GM12878 (cell line): ENCODE measurements at regions not wholly inside any gene's neighbourhood (a gene's known extent, or its start where the extent isn't known, plus 50 kb on each side); places are given as distances from the start of the nearest gene placed in this dataset.

ENCODE experiments used
- ATAC-seq: fragments of 200-7000 bp; cut with Tn5 transposase; 3 replicates; pipeline ENCODE4 v1.9.1; 2020; ENCODE audit warnings: mild to moderate bottlenecking, moderate library complexity
- BruUV-seq: library from RNA; stranded (reverse); fragments of 400-500 nt; replicated peaks from 2 replicates; lab custom pipeline; 2021; lab: Mats Ljungman, UMichigan
- CTCF ChIA-PET: fragments of 300-600 bp; sonication (Branson Sonifier 250); formaldehyde crosslinking; extraction: SDS; loops from one replicate; lab custom pipeline; 2021; ENCODE audit warnings: inconsistent platforms; lab: Yijun Ruan, JAX
- POLR2A ChIA-PET: fragments of 350-600 bp; formaldehyde crosslinking; extraction: SDS; loops from one replicate; lab custom pipeline; 2021; ENCODE audit warnings: inconsistent platforms; lab: Charles Lee
- RAD21 ChIA-PET: fragments of 300-600 bp; sonication (Branson Sonifier 250); formaldehyde crosslinking; loops from one replicate; lab custom pipeline; 2023; ENCODE audit warnings: antibody characterized with exemption; ENCODE audit not compliant: unreplicated experiment; lab: Charles Lee
- SMC1A ChIA-PET: fragments of 300-600 bp; sonication (Branson Sonifier 250); formaldehyde crosslinking; loops from one replicate; lab custom pipeline; 2023; ENCODE audit not compliant: unreplicated experiment, uncharacterized antibody; lab: Charles Lee
- DNase-seq: peaks from one replicate; pipeline ENCODE4 v3.0.0-alpha.2; 2011; ENCODE audit warnings: low read depth, low spot score
- FAIRE-seq: peaks from 3 replicates; lab custom pipeline; 2011; peaks lifted over from hg19 to GRCh38; lab: Jason Lieb, UNC
- H2AFZ ChIP-seq: 2 replicates; pipeline ENCODE4 v1.6.0; 2011; ENCODE audit warnings: low read depth, low read length, control low read depth; ENCODE audit not compliant: control insufficient read depth
- H3K27ac ChIP-seq: 2 replicates; pipeline ENCODE4 v1.5.1; 2011; ENCODE audit warnings: control low read depth; ENCODE audit not compliant: control insufficient read depth, insufficient read depth
- H3K27me3 ChIP-seq, 2 experiments: replicated peaks in 1 of 2; 2 replicates each; pipeline versions ENCODE4 v1.6.0 to v1.6.1; 2011; ENCODE audit warnings: low read length in 1 of 2; ENCODE audit not compliant: control insufficient read depth in 2 of 2, insufficient read depth in 2 of 2
- H3K36me3 ChIP-seq, 2 experiments: 2 replicates each; pipeline ENCODE4 v1.5.1; 2011; ENCODE audit warnings: low read length in 1 of 2; ENCODE audit not compliant: control insufficient read depth in 2 of 2, insufficient read depth in 2 of 2
- H3K4me1 ChIP-seq: 2 replicates; pipeline ENCODE4 v1.6.1; 2011; ENCODE audit warnings: mild to moderate bottlenecking, low read length, moderate library complexity, mixed read lengths; ENCODE audit not compliant: control insufficient read depth, insufficient read depth
- H3K4me2 ChIP-seq: 2 replicates; pipeline ENCODE4 v1.6.0; 2011; ENCODE audit warnings: control low read depth; ENCODE audit not compliant: control insufficient read depth, insufficient read depth
- H3K4me3 ChIP-seq: fragments of 200-600 bp; sonication (generic); 2 replicates; pipeline ENCODE4 v1.5.1; 2016
- H3K79me2 ChIP-seq: 2 replicates; pipeline ENCODE4 v1.6.0; 2011; ENCODE audit warnings: low read length; ENCODE audit not compliant: control insufficient read depth, insufficient read depth
- H3K9ac ChIP-seq: 2 replicates; pipeline ENCODE4 v1.8.0; 2011; ENCODE audit warnings: low read length, control low read depth, mixed read lengths; ENCODE audit not compliant: control insufficient read depth, insufficient read depth
- H3K9me3 ChIP-seq: replicated peaks from 3 replicates; pipeline ENCODE4 v1.5.1; 2011; ENCODE audit warnings: mild to moderate bottlenecking, low read length; ENCODE audit not compliant: control insufficient read depth, insufficient read depth
- H4K20me1 ChIP-seq: 2 replicates; pipeline ENCODE4 v1.6.0; 2011; ENCODE audit not compliant: control insufficient read depth, insufficient read depth
- BACH1 ChIP-seq: fragments of 450-650 bp; IDR thresholded peaks from 2 replicates; pipeline ENCODE4 v1.6.1; 2017; ENCODE audit warnings: mild to moderate bottlenecking, borderline replicate concordance
- CEBPB ChIP-seq, 2 experiments: fragments of 150-350 bp in 1 of 2; IDR thresholded peaks; 2 replicates each; pipeline ENCODE4 v1.6.1; 2012 to 2014; ENCODE audit warnings: low read depth in 2 of 2, low read length in 2 of 2, borderline replicate concordance in 1 of 2, inconsistent platforms in 1 of 2
- CREB1 ChIP-seq: IDR thresholded peaks from 2 replicates; pipeline ENCODE4 v1.6.1; 2012; ENCODE audit warnings: low read depth, mild to moderate bottlenecking, inconsistent platforms
- EZH2 ChIP-seq: IDR thresholded peaks from 2 replicates; pipeline ENCODE4 v1.6.1; 2012; ENCODE audit warnings: low read depth, mild to moderate bottlenecking, control low read depth, inconsistent platforms, low read length, borderline replicate concordance; ENCODE audit not compliant: control insufficient read depth
- FOXM1 ChIP-seq: IDR thresholded peaks from 2 replicates; pipeline ENCODE4 v1.6.1; 2012; ENCODE audit warnings: low read depth, mild to moderate bottlenecking, inconsistent platforms, low read length, moderate library complexity
- GABPA ChIP-seq: IDR thresholded peaks from 2 replicates; pipeline ENCODE4 v1.6.1; 2014; ENCODE audit warnings: antibody characterized with exemption, low read depth, mild to moderate bottlenecking, inconsistent platforms
- POLR2AphosphoS2 ChIP-seq: IDR thresholded peaks from 2 replicates; pipeline ENCODE4 v1.6.1; 2011; ENCODE audit warnings: low read depth, mild to moderate bottlenecking, low read length, improper control_type of control experiment, moderate library complexity
- SIN3A ChIP-seq: IDR thresholded peaks from 2 replicates; pipeline ENCODE4 v1.6.1; 2012; ENCODE audit warnings: low read depth, low read length, improper control_type of control experiment
- SREBF1 ChIP-seq: IDR thresholded peaks from 2 replicates; pipeline ENCODE4 v1.6.1; 2012; ENCODE audit warnings: mild to moderate bottlenecking, low read length
- YBX1 ChIP-seq: fragments of 450-650 bp; IDR thresholded peaks from 2 replicates; pipeline ENCODE4 v1.6.1; 2016; ENCODE audit warnings: antibody characterized with exemption
- ZNF217 ChIP-seq: fragments of 450-650 bp; IDR thresholded peaks from 2 replicates; pipeline ENCODE4 v1.6.1; 2017; ENCODE audit warnings: antibody characterized with exemption, mild to moderate bottlenecking
- ZNF24 ChIP-seq: fragments of 450-650 bp; IDR thresholded peaks from 2 replicates; pipeline ENCODE4 v1.6.1; 2017; ENCODE audit warnings: antibody characterized with exemption, mild to moderate bottlenecking
- ZSCAN29 ChIP-seq: fragments of 450-650 bp; IDR thresholded peaks from 2 replicates; pipeline ENCODE4 v1.6.1; 2017; ENCODE audit warnings: mild to moderate bottlenecking, moderate library complexity
- WGBS: methylation state at CpG from one replicate; pipeline ENCODE4 v1.1.6; 2016; ENCODE audit warnings: low lambda C conversion rate; ENCODE audit not compliant: insufficient replicate concordance, insufficient coverage; ENCODE audit errors: missing lambda C conversion rate; 5-methylcytosine and 5-hydroxymethylcytosine counted together
- in situ Hi-C: fragments of 300-500 bp; cut with MboI; formaldehyde crosslinking; loops from 9 replicates; pipeline ENCODE4 v1.14.3; 2018; ENCODE audit warnings: mixed read lengths
- intact Hi-C: fragments of 100-400 bp; cut with micrococcal nuclease; formaldehyde crosslinking; loops from one replicate; pipeline ENCODE4 v1.14.2; 2022; ENCODE audit not compliant: unreplicated experiment
- TF ChIP-seq, protein P1 (sequence below): fragments of 450-650 bp; IDR thresholded peaks from 2 replicates; pipeline ENCODE4 v1.6.1; 2017; ENCODE audit warnings: mild to moderate bottlenecking, moderate library complexity
- TF ChIP-seq, protein P2 (sequence below): fragments of 450-650 bp; IDR thresholded peaks from 2 replicates; pipeline ENCODE4 v1.6.1; 2018; ENCODE audit warnings: mild to moderate bottlenecking, low read depth, moderate library complexity; ENCODE audit not compliant: partially characterized antibody
- TF ChIP-seq, protein P3 (sequence below): fragments of 150-350 bp; IDR thresholded peaks from 2 replicates; pipeline ENCODE4 v1.6.1; 2016; ENCODE audit warnings: low read depth, low read length

DNA sequence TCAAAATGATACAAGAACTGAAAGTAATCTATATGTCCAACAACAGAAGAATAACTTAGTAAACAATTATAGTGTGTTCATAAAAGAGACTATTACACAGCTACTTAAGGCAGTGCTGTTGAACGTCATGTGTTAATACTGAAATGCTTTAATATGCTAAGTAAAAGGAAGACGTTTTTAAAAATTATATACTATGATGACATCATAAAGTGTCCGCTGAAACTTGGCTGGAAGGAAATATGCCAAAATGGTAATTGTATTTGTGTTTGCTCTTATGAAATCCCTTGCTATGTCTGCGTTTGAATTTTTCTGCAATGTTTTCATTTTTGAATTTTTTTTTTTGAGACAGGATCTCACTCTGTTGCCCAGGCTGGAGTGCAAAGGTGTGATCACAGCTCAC, 679.3 kb downstream of the DHX35 start:
- Histone ChIP-seq H4K20me1 (no peaks in the 10 kb centered on the region), H3K4me1 (no peaks in the 10 kb centered on the region), H3K4me3 (no peak overlapping the region), H3K27ac (no peak overlapping the region), H2AFZ (no peak overlapping the region), H3K27me3 (no peaks in the 10 kb centered on the region; a peak in 1 of 4 replicates), H3K79me2 (no peaks in the 10 kb centered on the region), H3K36me3 (no peaks in the 10 kb centered on the region), H3K9ac (no peak overlapping the region), H3K4me2 (no peak overlapping the region), H3K9me3 (no peaks in the 10 kb centered on the region)
- RAD21 ChIA-PET: no interaction called here
- no peak for FAIRE-seq
- CTCF ChIA-PET: no interaction called here
- BruUV-seq: no TSS peak
- POLR2A ChIA-PET: no interaction called here
- no peak for DNase-seq
- SMC1A ChIA-PET: no interaction called here
- in situ Hi-C loops: no loop called here
- intact Hi-C loops: no loop called here
- WGBS: 22% methylated on average over 4 of the region's 4 CpGs
- no peak for ATAC-seq
- TF ChIP-seq SREBF1: no peak
- TF ChIP-seq POLR2AphosphoS2: no peak
- TF ChIP-seq, protein P1, sequence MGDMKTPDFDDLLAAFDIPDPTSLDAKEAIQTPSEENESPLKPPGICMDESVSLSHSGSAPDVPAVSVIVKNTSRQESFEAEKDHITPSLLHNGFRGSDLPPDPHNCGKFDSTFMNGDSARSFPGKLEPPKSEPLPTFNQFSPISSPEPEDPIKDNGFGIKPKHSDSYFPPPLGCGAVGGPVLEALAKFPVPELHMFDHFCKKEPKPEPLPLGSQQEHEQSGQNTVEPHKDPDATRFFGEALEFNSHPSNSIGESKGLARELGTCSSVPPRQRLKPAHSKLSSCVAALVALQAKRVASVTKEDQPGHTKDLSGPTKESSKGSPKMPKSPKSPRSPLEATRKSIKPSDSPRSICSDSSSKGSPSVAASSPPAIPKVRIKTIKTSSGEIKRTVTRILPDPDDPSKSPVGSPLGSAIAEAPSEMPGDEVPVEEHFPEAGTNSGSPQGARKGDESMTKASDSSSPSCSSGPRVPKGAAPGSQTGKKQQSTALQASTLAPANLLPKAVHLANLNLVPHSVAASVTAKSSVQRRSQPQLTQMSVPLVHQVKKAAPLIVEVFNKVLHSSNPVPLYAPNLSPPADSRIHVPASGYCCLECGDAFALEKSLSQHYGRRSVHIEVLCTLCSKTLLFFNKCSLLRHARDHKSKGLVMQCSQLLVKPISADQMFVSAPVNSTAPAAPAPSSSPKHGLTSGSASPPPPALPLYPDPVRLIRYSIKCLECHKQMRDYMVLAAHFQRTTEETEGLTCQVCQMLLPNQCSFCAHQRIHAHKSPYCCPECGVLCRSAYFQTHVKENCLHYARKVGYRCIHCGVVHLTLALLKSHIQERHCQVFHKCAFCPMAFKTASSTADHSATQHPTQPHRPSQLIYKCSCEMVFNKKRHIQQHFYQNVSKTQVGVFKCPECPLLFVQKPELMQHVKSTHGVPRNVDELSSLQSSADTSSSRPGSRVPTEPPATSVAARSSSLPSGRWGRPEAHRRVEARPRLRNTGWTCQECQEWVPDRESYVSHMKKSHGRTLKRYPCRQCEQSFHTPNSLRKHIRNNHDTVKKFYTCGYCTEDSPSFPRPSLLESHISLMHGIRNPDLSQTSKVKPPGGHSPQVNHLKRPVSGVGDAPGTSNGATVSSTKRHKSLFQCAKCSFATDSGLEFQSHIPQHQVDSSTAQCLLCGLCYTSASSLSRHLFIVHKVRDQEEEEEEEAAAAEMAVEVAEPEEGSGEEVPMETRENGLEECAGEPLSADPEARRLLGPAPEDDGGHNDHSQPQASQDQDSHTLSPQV: no peak
- no peak for TF ChIP-seq SIN3A
- TF ChIP-seq CREB1: no peak
- TF ChIP-seq CEBPB (IDR thresholded peaks at IDR 0.05; ENCODE audit: borderline replicate concordance in 1 of 2, low read depth in 2 of 2, low read length in 2 of 2): no peak
- TF ChIP-seq ZNF217: no peak
- TF ChIP-seq, protein P2, sequence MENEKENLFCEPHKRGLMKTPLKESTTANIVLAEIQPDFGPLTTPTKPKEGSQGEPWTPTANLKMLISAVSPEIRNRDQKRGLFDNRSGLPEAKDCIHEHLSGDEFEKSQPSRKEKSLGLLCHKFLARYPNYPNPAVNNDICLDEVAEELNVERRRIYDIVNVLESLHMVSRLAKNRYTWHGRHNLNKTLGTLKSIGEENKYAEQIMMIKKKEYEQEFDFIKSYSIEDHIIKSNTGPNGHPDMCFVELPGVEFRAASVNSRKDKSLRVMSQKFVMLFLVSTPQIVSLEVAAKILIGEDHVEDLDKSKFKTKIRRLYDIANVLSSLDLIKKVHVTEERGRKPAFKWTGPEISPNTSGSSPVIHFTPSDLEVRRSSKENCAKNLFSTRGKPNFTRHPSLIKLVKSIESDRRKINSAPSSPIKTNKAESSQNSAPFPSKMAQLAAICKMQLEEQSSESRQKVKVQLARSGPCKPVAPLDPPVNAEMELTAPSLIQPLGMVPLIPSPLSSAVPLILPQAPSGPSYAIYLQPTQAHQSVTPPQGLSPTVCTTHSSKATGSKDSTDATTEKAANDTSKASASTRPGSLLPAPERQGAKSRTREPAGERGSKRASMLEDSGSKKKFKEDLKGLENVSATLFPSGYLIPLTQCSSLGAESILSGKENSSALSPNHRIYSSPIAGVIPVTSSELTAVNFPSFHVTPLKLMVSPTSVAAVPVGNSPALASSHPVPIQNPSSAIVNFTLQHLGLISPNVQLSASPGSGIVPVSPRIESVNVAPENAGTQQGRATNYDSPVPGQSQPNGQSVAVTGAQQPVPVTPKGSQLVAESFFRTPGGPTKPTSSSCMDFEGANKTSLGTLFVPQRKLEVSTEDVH: no peak
- TF ChIP-seq GABPA: no peak
- TF ChIP-seq BACH1: no peak
- TF ChIP-seq EZH2: no peak
- no peak for TF ChIP-seq FOXM1
- TF ChIP-seq, protein P3, sequence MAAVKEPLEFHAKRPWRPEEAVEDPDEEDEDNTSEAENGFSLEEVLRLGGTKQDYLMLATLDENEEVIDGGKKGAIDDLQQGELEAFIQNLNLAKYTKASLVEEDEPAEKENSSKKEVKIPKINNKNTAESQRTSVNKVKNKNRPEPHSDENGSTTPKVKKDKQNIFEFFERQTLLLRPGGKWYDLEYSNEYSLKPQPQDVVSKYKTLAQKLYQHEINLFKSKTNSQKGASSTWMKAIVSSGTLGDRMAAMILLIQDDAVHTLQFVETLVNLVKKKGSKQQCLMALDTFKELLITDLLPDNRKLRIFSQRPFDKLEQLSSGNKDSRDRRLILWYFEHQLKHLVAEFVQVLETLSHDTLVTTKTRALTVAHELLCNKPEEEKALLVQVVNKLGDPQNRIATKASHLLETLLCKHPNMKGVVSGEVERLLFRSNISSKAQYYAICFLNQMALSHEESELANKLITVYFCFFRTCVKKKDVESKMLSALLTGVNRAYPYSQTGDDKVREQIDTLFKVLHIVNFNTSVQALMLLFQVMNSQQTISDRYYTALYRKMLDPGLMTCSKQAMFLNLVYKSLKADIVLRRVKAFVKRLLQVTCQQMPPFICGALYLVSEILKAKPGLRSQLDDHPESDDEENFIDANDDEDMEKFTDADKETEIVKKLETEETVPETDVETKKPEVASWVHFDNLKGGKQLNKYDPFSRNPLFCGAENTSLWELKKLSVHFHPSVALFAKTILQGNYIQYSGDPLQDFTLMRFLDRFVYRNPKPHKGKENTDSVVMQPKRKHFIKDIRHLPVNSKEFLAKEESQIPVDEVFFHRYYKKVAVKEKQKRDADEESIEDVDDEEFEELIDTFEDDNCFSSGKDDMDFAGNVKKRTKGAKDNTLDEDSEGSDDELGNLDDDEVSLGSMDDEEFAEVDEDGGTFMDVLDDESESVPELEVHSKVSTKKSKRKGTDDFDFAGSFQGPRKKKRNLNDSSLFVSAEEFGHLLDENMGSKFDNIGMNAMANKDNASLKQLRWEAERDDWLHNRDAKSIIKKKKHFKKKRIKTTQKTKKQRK: no peak
- TF ChIP-seq ZSCAN29: no peak
- TF ChIP-seq ZNF24: no peak
- no peak for TF ChIP-seq YBX1
